ENCODE measurements at regions not wholly inside any gene's neighbourhood (a gene's known extent, or its start where the extent isn't known, plus 50 kb on each side); places are given as distances from the start of the nearest gene placed in this dataset.

DNA sequence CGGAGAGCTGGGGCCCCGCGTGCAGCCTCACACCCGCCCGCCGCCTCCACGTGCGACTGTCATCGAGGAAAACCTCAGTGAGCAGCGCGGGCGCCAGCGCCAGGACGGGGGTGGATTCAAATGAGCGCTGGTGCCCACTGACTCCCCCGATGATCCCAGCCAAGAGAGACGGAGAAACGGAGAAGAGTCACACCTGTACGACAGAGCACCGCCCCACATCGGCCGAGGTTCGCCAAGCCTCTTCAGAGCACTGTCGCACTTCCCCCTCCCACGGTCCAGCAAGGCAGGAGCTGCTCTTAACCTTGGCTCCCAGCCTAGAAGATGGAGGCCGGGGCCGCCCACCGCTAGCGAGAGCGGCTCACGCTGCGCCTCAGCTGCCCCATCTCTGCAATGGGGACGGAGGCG, 130.9 kb upstream of the IQSEC1 start:
- POLR2A ChIA-PET (ENCODE audit: unreplicated experiment): no interaction called here
- Histone ChIP-seq H3F3A (ENCODE audit: insufficient read depth, low read depth) (no peaks in the 10 kb centered on the region; the same call in 1 of the 2 replicates), H3K27ac (no peak overlapping the region), H3K36me3 (ENCODE audit: low read depth) (no peaks in the 10 kb centered on the region), H2AFZ (no peak overlapping the region), H4K20me1 (ENCODE audit: insufficient read depth) (no peaks in the 10 kb centered on the region), H3K4me2 (no peak overlapping the region), H3K9me3 (ENCODE audit: insufficient read depth, low read depth) (no peaks in the 10 kb centered on the region), H3K27me3 (ENCODE audit: insufficient read depth, low read depth) (no peaks in the 10 kb centered on the region), H3K4me1 (replicated peaks; ENCODE audit: insufficient read depth) (no peaks in the 10 kb centered on the region), H3K9me2 (ENCODE audit: insufficient read depth) (no peaks in the 10 kb centered on the region), H3K4me3 (no peak overlapping the region), H3K79me2 (ENCODE audit: low read depth) (no peaks in the 10 kb centered on the region)
- intact Hi-C loops (cut with micrococcal nuclease; ENCODE audit: unreplicated experiment): no loop called here
- DNase-seq: no peak
- no peak for TF ChIP-seq EZH2 (IDR thresholded peaks at IDR 0.05; ENCODE audit: low read depth)
- CTCF ChIA-PET: no interaction called here
- BruUV-seq (replicated peaks): no TSS peak

- ChIA-PET POLR2A (ENCODE audit: unreplicated experiment) (no interaction called here), CTCF (no interaction called here)
- Histone ChIP-seq H3F3A (ENCODE audit: insufficient read depth, low read depth) (no peaks in the 10 kb centered on the region; the same call in 1 of the 2 replicates), H3K9me3 (ENCODE audit: insufficient read depth, low read depth) (no peaks in the 10 kb centered on the region), H3K36me3 (ENCODE audit: low read depth) (no peaks in the 10 kb centered on the region), H3K4me3 (no peak overlapping the region), H3K79me2 (ENCODE audit: low read depth) (no peaks in the 10 kb centered on the region), H2AFZ (no peak overlapping the region), H4K20me1 (ENCODE audit: insufficient read depth) (no peaks in the 10 kb centered on the region), H3K4me2 (no peak overlapping the region), H3K4me1 (replicated peaks; ENCODE audit: insufficient read depth) (no peaks in the 10 kb centered on the region), H3K27ac (no peak overlapping the region), H3K9me2 (ENCODE audit: insufficient read depth) (no peaks in the 10 kb centered on the region), H3K27me3 (ENCODE audit: insufficient read depth, low read depth) (no peaks in the 10 kb centered on the region)
- intact Hi-C loops (cut with micrococcal nuclease; ENCODE audit: unreplicated experiment): no loop called here
- no peak for DNase-seq
- BruUV-seq (replicated peaks): no TSS peak
- TF ChIP-seq CTCF (conservative IDR thresholded peaks at IDR 0.05) (no peak), EZH2 (IDR thresholded peaks at IDR 0.05; ENCODE audit: low read depth) (no peak)
Observed at GRCh38 chr3:13203398-13204176, 130.4 kb upstream of the IQSEC1 start.

DNA sequence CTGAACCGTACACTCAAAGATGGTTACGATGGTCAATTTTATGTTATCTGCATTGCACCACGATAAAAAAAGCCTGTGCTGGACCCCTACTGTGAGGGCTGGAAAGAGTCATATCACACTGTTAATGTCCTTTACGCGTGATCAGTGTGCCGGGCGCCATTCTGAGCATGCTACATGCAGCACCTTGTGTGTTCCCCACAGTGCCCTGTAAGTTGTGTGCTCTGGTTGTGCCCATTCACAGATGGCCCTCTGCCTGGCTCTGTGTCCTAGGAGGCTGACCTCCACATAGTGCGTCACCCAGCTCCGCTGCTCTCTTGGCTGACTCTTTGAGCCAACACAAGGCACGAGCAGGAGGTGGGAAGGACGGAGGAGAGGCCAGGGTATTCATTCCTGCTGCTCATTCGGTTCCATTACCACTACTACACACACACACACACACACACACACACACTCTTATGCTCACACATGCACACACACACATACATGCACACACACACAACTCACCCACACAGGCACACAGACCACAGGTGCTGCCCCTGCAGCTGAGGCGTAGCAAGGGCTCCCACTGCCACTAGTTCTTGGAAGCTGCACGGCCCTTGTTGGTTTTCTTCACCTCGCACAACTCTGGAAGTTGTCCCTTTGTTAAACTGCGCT, 129.6 kb upstream of the IQSEC1 start:
- H3F3A ChIP-seq (ENCODE audit: insufficient read depth, low read depth): no peaks in the 10 kb centered on the region; the same call in 1 of the 2 replicates
- POLR2A ChIA-PET (ENCODE audit: unreplicated experiment): no interaction called here

More for the DNA sequence above, 129.6 kb upstream of the IQSEC1 start:
- no peak overlapping the region for H3K4me2 ChIP-seq
- no peaks in the 10 kb centered on the region for H3K36me3 ChIP-seq (ENCODE audit: low read depth)
- H3K27me3 ChIP-seq (ENCODE audit: insufficient read depth, low read depth): no peaks in the 10 kb centered on the region
- no peak overlapping the region for H3K27ac ChIP-seq
- H2AFZ ChIP-seq: no peak overlapping the region
- TF ChIP-seq EZH2 (IDR thresholded peaks at IDR 0.05; ENCODE audit: low read depth) (no peak), CTCF (conservative IDR thresholded peaks at IDR 0.05) (no peak)
- no peaks in the 10 kb centered on the region for H3K4me1 ChIP-seq (replicated peaks; ENCODE audit: insufficient read depth)
- H3K79me2 ChIP-seq (ENCODE audit: low read depth): no peaks in the 10 kb centered on the region
- CTCF ChIA-PET: no interaction called here
- no peak overlapping the region for H3K4me3 ChIP-seq
- no TSS peak for BruUV-seq (replicated peaks)
- intact Hi-C loops (cut with micrococcal nuclease; ENCODE audit: unreplicated experiment): no loop called here
- no peak for DNase-seq
- no peaks in the 10 kb centered on the region for H3K9me2 ChIP-seq (ENCODE audit: insufficient read depth)
- H3K9me3 ChIP-seq (ENCODE audit: insufficient read depth, low read depth): no peaks in the 10 kb centered on the region
- H4K20me1 ChIP-seq (ENCODE audit: insufficient read depth): no peaks in the 10 kb centered on the region
